Caco-2 (cell line): ENCODE measurements at regions not wholly inside any gene's neighbourhood (a gene's known extent, or its start where the extent isn't known, plus 50 kb on each side); places are given as distances from the start of the nearest gene placed in this dataset.

ENCODE experiments used
- BruUV-seq: library from RNA; stranded (reverse); fragments of 400-500 nt; replicated peaks from 2 replicates; lab custom pipeline; 2021; lab: Mats Ljungman, UMichigan
- CTCF ChIA-PET: fragments of 300-600 bp; sonication (Branson Sonifier 250); formaldehyde crosslinking; loops from one replicate; lab custom pipeline; 2022; ENCODE audit warnings: antibody characterized with exemption; lab: Charles Lee
- POLR2A ChIA-PET: fragments of 300-600 bp; sonication (Branson Sonifier 250); formaldehyde crosslinking; loops from one replicate; lab custom pipeline; 2022; ENCODE audit warnings: antibody characterized with exemption; lab: Charles Lee
- DNase-seq, 2 experiments: peaks; one replicate each; pipeline versions ENCODE4 v3.0.0 to v3.0.0-alpha.2; 2020 to 2022
- H3K27me3 ChIP-seq: replicated peaks from 2 replicates; pipeline ENCODE4 v1.6.0; 2011; ENCODE audit warnings: low read length; ENCODE audit not compliant: control insufficient read depth, insufficient read depth
- H3K36me3 ChIP-seq: 2 replicates; pipeline ENCODE4 v1.5.1; 2011; ENCODE audit warnings: low read length; ENCODE audit not compliant: control insufficient read depth, insufficient read depth
- H3K4me1 ChIP-seq: fragments of 250-450 bp; sonication (Bioruptor Pico); 2 replicates; pipeline ENCODE4 v1.5.1; 2020; ENCODE audit warnings: mild to moderate bottlenecking
- H3K4me3 ChIP-seq: 2 replicates; pipeline ENCODE4 v1.5.1; 2011; ENCODE audit warnings: low read depth, mild to moderate bottlenecking, control low read depth, low read length
- H3K9me3 ChIP-seq: fragments of 250-450 bp; sonication (Bioruptor Pico); 2 replicates; pipeline ENCODE4 v1.5.1; 2020; ENCODE audit warnings: mild to moderate bottlenecking, moderate library complexity
- H3K27ac Mint-ChIP-seq: one replicate; pipeline ENCODE4 v1.8.0; 2022; ENCODE audit warnings: mixed read lengths; ENCODE audit not compliant: unreplicated experiment
- H3K27me3 Mint-ChIP-seq: one replicate; pipeline ENCODE4 v1.8.0; 2022; ENCODE audit warnings: mixed read lengths; ENCODE audit not compliant: insufficient read depth, unreplicated experiment
- H3K36me3 Mint-ChIP-seq: one replicate; pipeline ENCODE4 v1.8.0; 2022; ENCODE audit warnings: mild to moderate bottlenecking, mixed read lengths; ENCODE audit not compliant: insufficient read depth, unreplicated experiment
- H3K4me1 Mint-ChIP-seq: one replicate; pipeline ENCODE4 v1.8.0; 2022; ENCODE audit warnings: low read depth, mixed read lengths; ENCODE audit not compliant: unreplicated experiment
- H3K4me3 Mint-ChIP-seq: one replicate; pipeline ENCODE4 v1.8.0; 2022; ENCODE audit warnings: mild to moderate bottlenecking, moderate library complexity, mixed read lengths; ENCODE audit not compliant: unreplicated experiment
- H3K9me3 Mint-ChIP-seq: one replicate; pipeline ENCODE4 v1.8.0; 2022; ENCODE audit warnings: mixed read lengths; ENCODE audit not compliant: unreplicated experiment
- CTCF ChIP-seq, 2 experiments: fragments of 200-600 bp in 1 of 2; IDR thresholded peaks; 1 replicate in 1 of 2; 2 replicates in 1 of 2; pipeline versions ENCODE4 v1.5.1 to v1.8.0; 2011 to 2022; ENCODE audit warnings: antibody characterized with exemption in 1 of 2, control low read depth in 1 of 2, inconsistent platforms in 1 of 2, low read depth in 1 of 2, low read length in 1 of 2, mild to moderate bottlenecking in 1 of 2, moderate library complexity in 1 of 2; ENCODE audit not compliant: insufficient read depth in 1 of 2, severe bottlenecking in 1 of 2, unreplicated experiment in 1 of 2
- intact Hi-C: fragments of 100-400 bp; cut with micrococcal nuclease; formaldehyde crosslinking; loops from one replicate; pipeline ENCODE4 v1.10.0; 2022; ENCODE audit not compliant: unreplicated experiment

- peaks cover 10% of the 10 kb centered on the region for H3K27me3 Mint-ChIP-seq
- no peak overlapping the region for H3K4me3 Mint-ChIP-seq
- Histone ChIP-seq H3K4me1 (no peaks in the 10 kb centered on the region), H3K27me3 (no peaks in the 10 kb centered on the region), H3K9me3 (no peaks in the 10 kb centered on the region), H3K4me3 (no peak overlapping the region), H3K36me3 (no peaks in the 10 kb centered on the region)
- intact Hi-C loops, result no loop called here
- H3K4me1 Mint-ChIP-seq, result no peaks in the 10 kb centered on the region
- no peak for TF ChIP-seq CTCF (IDR thresholded peaks at IDR 0.05; ENCODE audit: insufficient read depth in 1 of 2, low read depth in 1 of 2, low read length in 1 of 2, severe bottlenecking in 1 of 2, unreplicated experiment in 1 of 2)
- ChIA-PET POLR2A (no interaction called here), CTCF (no interaction called here)
- no peak overlapping the region for H3K27ac Mint-ChIP-seq
- no peak for DNase-seq
- no TSS peak for BruUV-seq
- no peaks in the 10 kb centered on the region for H3K9me3 Mint-ChIP-seq
- H3K36me3 Mint-ChIP-seq, result no peaks in the 10 kb centered on the region
Observed at GRCh38 chr12:38969706-38970105, 64.3 kb upstream of the CPNE8 start.

DNA sequence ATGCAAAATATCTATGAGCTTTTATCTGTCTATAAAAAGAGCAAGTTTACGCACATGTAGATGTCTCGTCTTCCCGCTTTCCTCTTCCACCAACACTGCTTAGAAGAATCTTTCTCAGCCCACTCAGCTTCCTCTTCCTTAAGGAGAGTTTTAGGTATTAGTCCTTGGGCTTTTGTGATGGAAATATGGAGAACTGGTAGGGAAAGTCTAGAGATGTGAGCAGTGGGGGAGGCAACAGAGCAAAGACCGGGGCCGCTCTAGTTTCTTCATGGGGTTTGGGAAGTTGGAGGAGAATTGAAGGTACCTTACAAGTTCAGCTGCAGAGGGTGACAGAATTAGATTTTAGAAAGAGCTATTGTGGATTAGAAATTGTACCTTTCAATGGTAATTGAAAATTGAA, 56.3 kb upstream of the CPNE8 start:
- H3K27ac Mint-ChIP-seq, result no peak overlapping the region
- Histone ChIP-seq H3K36me3 (no peaks in the 10 kb centered on the region), H3K4me1 (no peaks in the 10 kb centered on the region), H3K27me3 (no peaks in the 10 kb centered on the region), H3K9me3 (no peaks in the 10 kb centered on the region), H3K4me3 (no peak overlapping the region)
- no peaks in the 10 kb centered on the region for H3K4me1 Mint-ChIP-seq
- intact Hi-C loops, result no loop called here
- no peaks in the 10 kb centered on the region for H3K36me3 Mint-ChIP-seq
- no TSS peak for BruUV-seq
- no peak for TF ChIP-seq CTCF (IDR thresholded peaks at IDR 0.05; ENCODE audit: insufficient read depth in 1 of 2, low read depth in 1 of 2, low read length in 1 of 2, severe bottlenecking in 1 of 2, unreplicated experiment in 1 of 2)
- H3K4me3 Mint-ChIP-seq, result no peak overlapping the region
- DNase-seq, result no peak
- H3K27me3 Mint-ChIP-seq, result peaks cover 6% of the 10 kb centered on the region
- no peaks in the 10 kb centered on the region for H3K9me3 Mint-ChIP-seq
- ChIA-PET CTCF (no interaction called here), POLR2A (no interaction called here)

GRCh38 chr12:38961012-38961411, 55.6 kb upstream of the CPNE8 start:
- Histone ChIP-seq H3K36me3 (no peaks in the 10 kb centered on the region), H3K4me1 (no peaks in the 10 kb centered on the region), H3K27me3 (no peaks in the 10 kb centered on the region), H3K4me3 (no peak overlapping the region), H3K9me3 (no peaks in the 10 kb centered on the region)
- BruUV-seq, result no TSS peak
- no peak overlapping the region for H3K4me3 Mint-ChIP-seq
- ChIA-PET CTCF (no interaction called here), POLR2A (no interaction called here)
- no peak for TF ChIP-seq CTCF (IDR thresholded peaks at IDR 0.05; ENCODE audit: insufficient read depth in 1 of 2, low read depth in 1 of 2, low read length in 1 of 2, severe bottlenecking in 1 of 2, unreplicated experiment in 1 of 2)
- H3K27ac Mint-ChIP-seq, result no peak overlapping the region
- H3K4me1 Mint-ChIP-seq, result no peaks in the 10 kb centered on the region
- no peak for DNase-seq
- intact Hi-C loops, result no loop called here
- no peaks in the 10 kb centered on the region for H3K9me3 Mint-ChIP-seq
- H3K27me3 Mint-ChIP-seq, result peaks cover 6% of the 10 kb centered on the region
- no peaks in the 10 kb centered on the region for H3K36me3 Mint-ChIP-seq
